A549 (cell line): ENCODE measurements at regions not wholly inside any gene's neighbourhood (a gene's known extent, or its start where the extent isn't known, plus 50 kb on each side); places are given as distances from the start of the nearest gene placed in this dataset.

ENCODE experiments used
- ATAC-seq, 2 experiments: fragments of 200-7000 bp in 1 of 2; fragments of >200 bp in 1 of 2; cut with Nextera tagmentation in 1 of 2; cut with Tn5 transposase in 1 of 2; 3 replicates each; pipeline versions ENCODE4 v1.8.0 to v1.9.1; 2018 to 2020; ENCODE audit warnings: mild to moderate bottlenecking in 1 of 2, moderate library complexity in 1 of 2
- CTCF ChIA-PET: fragments of 300-600 bp; sonication (Branson Sonifier 250); formaldehyde crosslinking; extraction: SDS; loops from one replicate; lab custom pipeline; 2021; ENCODE audit warnings: antibody characterized with exemption, inconsistent platforms; lab: Yijun Ruan, JAX
- POLR2A ChIA-PET: fragments of 350-600 bp; formaldehyde crosslinking; extraction: SDS; loops from one replicate; lab custom pipeline; 2021; ENCODE audit warnings: antibody characterized with exemption, inconsistent platforms; lab: Yijun Ruan, JAX
- DNase-seq, 2 experiments: peaks; one replicate each; pipeline versions ENCODE4 v3.0.0 to v3.0.0-alpha.2; 2011 to 2016; ENCODE audit warnings: low read depth in 1 of 2, low spot score in 1 of 2
- FAIRE-seq: peaks from 2 replicates; lab custom pipeline; 2011; peaks lifted over from hg19 to GRCh38; lab: Jason Lieb, UNC
- H3K27ac ChIP-seq, 2 experiments: fragments of >200 bp; sonication (Bioruptor Twin); formaldehyde crosslinking; 3 replicates each; pipeline ENCODE4 v1.5.1; 2016 to 2017
- H3K4me1 ChIP-seq: fragments of >200 bp; sonication (Bioruptor Twin); formaldehyde crosslinking; 3 replicates; pipeline ENCODE4 v1.6.1; 2016
- H3K4me2 ChIP-seq: fragments of >200 bp; sonication (Bioruptor Twin); formaldehyde crosslinking; 3 replicates; pipeline ENCODE4 v1.6.1; 2016
- H3K4me3 ChIP-seq: fragments of >200 bp; sonication (Bioruptor Twin); formaldehyde crosslinking; 3 replicates; pipeline ENCODE4 v1.5.1; 2016
- H3K9me3 ChIP-seq: fragments of >200 bp; sonication (Bioruptor Twin); formaldehyde crosslinking; 3 replicates; pipeline ENCODE4 v1.6.1; 2016
- ATOH8 ChIP-seq: fragments of 250-450 bp; sonication (Bioruptor Pico); IDR thresholded peaks from 2 replicates; pipeline ENCODE4 v1.5.0; 2020; ENCODE audit warnings: low read depth, mild to moderate bottlenecking, moderate library complexity
- CBX2 ChIP-seq: fragments of 200-600 bp; sonication (generic); IDR thresholded peaks from 2 replicates; pipeline ENCODE4 v1.6.1; 2016; ENCODE audit warnings: low read depth, mild to moderate bottlenecking, borderline replicate concordance
- CHD2 ChIP-seq: fragments of 150-350 bp; IDR thresholded peaks from 2 replicates; pipeline ENCODE4 v1.6.1; 2014; ENCODE audit warnings: low read length; ENCODE audit not compliant: partially characterized antibody
- CTCF ChIP-seq: fragments of >200 bp; sonication (Bioruptor Twin); formaldehyde crosslinking; IDR thresholded peaks from 3 replicates; pipeline ENCODE4 v1.5.1; 2016
- E2F6 ChIP-seq: IDR thresholded peaks from 2 replicates; pipeline ENCODE4 v1.6.1; 2012; ENCODE audit warnings: low read depth, borderline replicate concordance
- EHF ChIP-seq: fragments of 250-450 bp; sonication (Bioruptor Pico); IDR thresholded peaks from 2 replicates; pipeline ENCODE4 v1.5.0; 2020; ENCODE audit warnings: mild to moderate bottlenecking
- EHMT2 ChIP-seq: fragments of 200-600 bp; sonication (generic); IDR thresholded peaks from 2 replicates; pipeline ENCODE4 v1.6.1; 2016; ENCODE audit warnings: antibody characterized with exemption, low read depth, mild to moderate bottlenecking, moderate library complexity
- ELK1 ChIP-seq: fragments of 150-350 bp; IDR thresholded peaks from 2 replicates; pipeline ENCODE4 v1.6.1; 2014; ENCODE audit warnings: low read depth, mild to moderate bottlenecking, low read length
- EP300 ChIP-seq, 2 experiments: fragments of >200 bp; sonication (Bioruptor Twin); formaldehyde crosslinking; IDR thresholded peaks; 2 replicates in 1 of 2; 3 replicates in 1 of 2; pipeline ENCODE4 v1.6.1; 2016 to 2017
- ESRRA ChIP-seq: fragments of 150-350 bp; IDR thresholded peaks from 2 replicates; pipeline ENCODE4 v1.6.1; 2014; ENCODE audit warnings: mild to moderate bottlenecking, low read length, borderline replicate concordance
- FOSL2 ChIP-seq, 2 experiments: fragments of 450-650 bp in 1 of 2; fragments of >200 bp in 1 of 2; sonication (Bioruptor Twin) in 1 of 2; formaldehyde crosslinking; IDR thresholded peaks; 2 replicates each; pipeline versions ENCODE4 v1.5.0 to v1.6.1; 2016 to 2020; ENCODE audit warnings: mild to moderate bottlenecking in 1 of 2, moderate library complexity in 1 of 2
- GATA3 ChIP-seq: IDR thresholded peaks from 2 replicates; pipeline ENCODE4 v1.6.1; 2012; ENCODE audit warnings: borderline replicate concordance
- HEYL ChIP-seq: fragments of 250-450 bp; sonication (Bioruptor Pico); IDR thresholded peaks from 2 replicates; pipeline ENCODE4 v1.8.0; 2021; ENCODE audit warnings: mild to moderate bottlenecking, moderate library complexity
- HOXA7 ChIP-seq: fragments of 250-450 bp; sonication (Bioruptor Pico); IDR thresholded peaks from 2 replicates; pipeline ENCODE4 v1.5.0; 2020; ENCODE audit warnings: mild to moderate bottlenecking, moderate library complexity
- JUN ChIP-seq, 2 experiments: fragments of >200 bp; sonication (Bioruptor Twin); formaldehyde crosslinking; IDR thresholded peaks; 2 replicates in 1 of 2; 3 replicates in 1 of 2; pipeline ENCODE4 v1.6.1; 2016 to 2017
- KDM5A ChIP-seq: fragments of 200-600 bp; sonication (generic); IDR thresholded peaks from 2 replicates; pipeline ENCODE4 v1.6.1; 2016; ENCODE audit warnings: antibody characterized with exemption, mild to moderate bottlenecking
- MAFK ChIP-seq: fragments of 450-650 bp; IDR thresholded peaks from 2 replicates; pipeline ENCODE4 v1.6.1; 2014; ENCODE audit not compliant: partially characterized antibody
- MAX ChIP-seq: IDR thresholded peaks from 2 replicates; pipeline ENCODE4 v1.6.1; 2012
- MAZ ChIP-seq: fragments of 150-350 bp; IDR thresholded peaks from 2 replicates; pipeline ENCODE4 v1.6.1; 2014; ENCODE audit warnings: antibody characterized with exemption, low read depth, low read length, borderline replicate concordance
- MYC ChIP-seq: IDR thresholded peaks from 2 replicates; pipeline ENCODE4 v1.6.1; 2012; ENCODE audit warnings: mild to moderate bottlenecking, inconsistent platforms, low read length, improper control_type of control experiment, borderline replicate concordance
- NFE2L2 ChIP-seq: fragments of 150-350 bp; conservative IDR thresholded peaks from 2 replicates; pipeline ENCODE4 v1.6.1; 2014; ENCODE audit warnings: low read length
- NR3C1 ChIP-seq: fragments of >200 bp; sonication (Bioruptor Twin); formaldehyde crosslinking; IDR thresholded peaks from 3 replicates; pipeline ENCODE4 v1.6.1; 2017
- PHF8 ChIP-seq: fragments of 200-600 bp; sonication (generic); IDR thresholded peaks from 2 replicates; pipeline ENCODE4 v1.6.1; 2016; ENCODE audit warnings: low read depth, mild to moderate bottlenecking, antibody characterized with exemption, moderate library complexity, borderline replicate concordance
- POLR2A ChIP-seq: IDR thresholded peaks from 2 replicates; pipeline ENCODE4 v1.6.1; 2012; ENCODE audit warnings: mild to moderate bottlenecking, low read length
- RCOR1 ChIP-seq: fragments of 150-350 bp; IDR thresholded peaks from 2 replicates; pipeline ENCODE4 v1.6.1; 2014; ENCODE audit warnings: antibody characterized with exemption, low read length, low read depth
- RFX5 ChIP-seq: fragments of 450-650 bp; IDR thresholded peaks from 2 replicates; pipeline ENCODE4 v1.7.1; 2014; ENCODE audit warnings: antibody characterized with exemption, mild to moderate bottlenecking, moderate library complexity
- SMC3 ChIP-seq: fragments of >200 bp; sonication (Bioruptor Twin); formaldehyde crosslinking; IDR thresholded peaks from 3 replicates; pipeline ENCODE4 v1.6.1; 2018; ENCODE audit warnings: inconsistent platforms
- TP53 ChIP-seq: fragments of 250-450 bp; sonication (Bioruptor Pico); IDR thresholded peaks from 2 replicates; pipeline ENCODE4 v1.5.0; 2021; ENCODE audit warnings: mild to moderate bottlenecking, moderate library complexity
- ZC3H11A ChIP-seq: fragments of 450-650 bp; IDR thresholded peaks from 2 replicates; pipeline ENCODE4 v1.6.1; 2014; ENCODE audit warnings: antibody characterized with exemption, mild to moderate bottlenecking
- WGBS: methylation state at CpG from one replicate; pipeline ENCODE4 v1.1.6; 2017; ENCODE audit errors: missing lambda C conversion rate; 5-methylcytosine and 5-hydroxymethylcytosine counted together

GRCh38 chr1:114251573-114251939, 97.9 kb upstream of the SYT6 start:
- Histone ChIP-seq H3K4me3 (no peak overlapping the region), H3K4me1 (no peaks in the 10 kb centered on the region), H3K4me2 (no peak overlapping the region), H3K9me3 (no peaks in the 10 kb centered on the region; the same call in 2 of the 3 replicates), H3K27ac (no peak overlapping the region)
- 58% methylated on average over 4 of the region's 4 CpGs for WGBS
- ChIA-PET CTCF (no interaction called here), POLR2A (no interaction called here)
- TF ChIP-seq MAX (no peak), ELK1 (no peak), NR3C1 (no peak), EHF (CRISPR knock-in tag) (no peak)
- DNase-seq (no peak), FAIRE-seq (no peak), ATAC-seq (no peak)

GRCh38 chr1:114250683-114251572, 97.3 kb upstream of the SYT6 start:
- CTCF ChIA-PET = interaction anchor here (1.2 to 1.3 kb wide), 2 partner anchors 36 to 272 kb away, joined by 3 to 5 read pairs; partner anchors contain the start of gene OLFML3

GRCh38 chr1:114249691-114250090, 96.0 kb upstream of the SYT6 start:
- FAIRE-seq (no peak), DNase-seq (no peak), ATAC-seq (no peak)
- no peak overlapping the region for H3K4me2 ChIP-seq
- no peak for TF ChIP-seq HEYL (CRISPR knock-in tag)
- no peak for TF ChIP-seq CBX2
- TF ChIP-seq EHMT2 = no peak
- no peak for TF ChIP-seq MAFK
- TF ChIP-seq E2F6 = no peak
- TF ChIP-seq JUN (IDR thresholded peaks at IDR 0.05) = no peak
- no peak for TF ChIP-seq ESRRA
- TF ChIP-seq ATOH8 = no peak
- no peaks in the 10 kb centered on the region for H3K9me3 ChIP-seq
- no peak overlapping the region for H3K27ac ChIP-seq
- ChIA-PET POLR2A (no interaction called here), CTCF (interaction anchor here (1.3 kb wide), 1 partner anchor 37 kb away, joined by 3 read pairs; no protein-coding TSS in a partner anchor)
- H3K4me3 ChIP-seq = no peak overlapping the region
- 43% methylated on average over 4 of the region's 10 CpGs for WGBS
- no peaks in the 10 kb centered on the region for H3K4me1 ChIP-seq

More at GRCh38 chr1:114250683-114251572, 97.3 kb upstream of the SYT6 start:
- DNase-seq (no peak), ATAC-seq (no peak), FAIRE-seq (no peak)
- Histone ChIP-seq H3K4me1 (no peaks in the 10 kb centered on the region), H3K4me3 (no peak overlapping the region), H3K4me2 (no peak overlapping the region), H3K9me3 (no peaks in the 10 kb centered on the region; the same call in 2 of the 3 replicates), H3K27ac (no peak overlapping the region)
- POLR2A ChIA-PET = no interaction called here
- WGBS = 48% methylated on average over 12 of the region's 12 CpGs
- TF ChIP-seq RCOR1 (no peak), MAX (no peak), KDM5A (no peak), EP300 (IDR thresholded peaks at IDR 0.05) (no peak), TP53 (CRISPR knock-in tag) (no peak), HEYL (CRISPR knock-in tag) (no peak), HOXA7 (CRISPR knock-in tag) (no peak), MYC (no peak), FOSL2 (IDR thresholded peaks at IDR 0.05) (no peak), FOSL2 (CRISPR knock-in tag; IDR thresholded peaks at IDR 0.05) (no peak), CHD2 (no peak), POLR2A (no peak), MAZ (no peak), PHF8 (no peak), EHF (CRISPR knock-in tag) (no peak), GATA3 (no peak), CTCF (no peak), ZC3H11A (no peak), RFX5 (no peak), SMC3 (no peak), NFE2L2 (no peak)
